PC-3 (cell line): ENCODE measurements at regions not wholly inside any gene's neighbourhood (a gene's known extent, or its start where the extent isn't known, plus 50 kb on each side); places are given as distances from the start of the nearest gene placed in this dataset.

Experiments used
- EZH2 ChIP-seq: fragments of 300-600 bp; sonication (generic); IDR thresholded peaks from one replicate; pipeline ENCODE4 v1.6.1; 2017; ENCODE audit warnings: antibody characterized with exemption, mild to moderate bottlenecking, low read length; ENCODE audit not compliant: unreplicated experiment
- TF ChIP-seq, protein P1 (sequence below): fragments of 300-600 bp; sonication (generic); conservative IDR thresholded peaks from 2 replicates; pipeline ENCODE4 v1.5.1; 2017; ENCODE audit warnings: antibody characterized with exemption, low read depth, mild to moderate bottlenecking, low read length

DNA sequence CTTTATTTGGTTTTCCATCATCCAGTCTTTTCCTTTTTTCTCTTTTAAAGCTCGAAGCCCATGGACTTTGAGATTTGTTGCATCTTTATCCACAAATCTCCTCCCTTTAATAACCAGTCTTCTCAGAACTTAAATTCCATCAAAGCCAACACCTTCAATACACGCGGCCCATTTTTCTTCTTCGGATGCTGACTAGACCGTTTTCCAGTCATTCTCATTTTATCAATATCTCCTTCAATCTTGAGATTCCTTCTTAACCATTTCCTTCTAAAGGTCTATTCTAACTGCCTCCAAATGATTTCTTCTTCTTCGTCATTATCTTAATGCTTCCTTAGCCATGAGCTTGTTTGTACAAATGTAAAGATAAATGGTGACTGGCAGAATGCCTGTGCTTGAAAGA, 173.5 kb downstream of the BAMBI start:
- TF ChIP-seq, protein P1, sequence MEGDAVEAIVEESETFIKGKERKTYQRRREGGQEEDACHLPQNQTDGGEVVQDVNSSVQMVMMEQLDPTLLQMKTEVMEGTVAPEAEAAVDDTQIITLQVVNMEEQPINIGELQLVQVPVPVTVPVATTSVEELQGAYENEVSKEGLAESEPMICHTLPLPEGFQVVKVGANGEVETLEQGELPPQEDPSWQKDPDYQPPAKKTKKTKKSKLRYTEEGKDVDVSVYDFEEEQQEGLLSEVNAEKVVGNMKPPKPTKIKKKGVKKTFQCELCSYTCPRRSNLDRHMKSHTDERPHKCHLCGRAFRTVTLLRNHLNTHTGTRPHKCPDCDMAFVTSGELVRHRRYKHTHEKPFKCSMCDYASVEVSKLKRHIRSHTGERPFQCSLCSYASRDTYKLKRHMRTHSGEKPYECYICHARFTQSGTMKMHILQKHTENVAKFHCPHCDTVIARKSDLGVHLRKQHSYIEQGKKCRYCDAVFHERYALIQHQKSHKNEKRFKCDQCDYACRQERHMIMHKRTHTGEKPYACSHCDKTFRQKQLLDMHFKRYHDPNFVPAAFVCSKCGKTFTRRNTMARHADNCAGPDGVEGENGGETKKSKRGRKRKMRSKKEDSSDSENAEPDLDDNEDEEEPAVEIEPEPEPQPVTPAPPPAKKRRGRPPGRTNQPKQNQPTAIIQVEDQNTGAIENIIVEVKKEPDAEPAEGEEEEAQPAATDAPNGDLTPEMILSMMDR, result no peak
- no peak for TF ChIP-seq EZH2
